GM23338 (cell line): ENCODE measurements at regions not wholly inside any gene's neighbourhood (a gene's known extent, or its start where the extent isn't known, plus 50 kb on each side); places are given as distances from the start of the nearest gene placed in this dataset.

Experiments
- ATAC-seq: fragments of 200-7000 bp; cut with Tn5 transposase; 3 replicates; pipeline ENCODE4 v1.9.1; 2020
- DNase-seq: peaks from one replicate; pipeline ENCODE4 v3.0.0-alpha.2; 2015; ENCODE audit warnings: low spot score
- H2AFZ ChIP-seq: fragments of 200-600 bp; sonication (generic); 2 replicates; pipeline ENCODE4 v1.8.0; 2016; ENCODE audit warnings: antibody characterized with exemption, mild to moderate bottlenecking, moderate library complexity
- H3F3A ChIP-seq: fragments of 200-600 bp; sonication (generic); replicated peaks from 2 replicates; pipeline ENCODE4 v1.8.0; 2017; ENCODE audit warnings: antibody characterized with exemption, mixed run types, low read depth
- H3K27ac ChIP-seq: fragments of 200-600 bp; sonication (generic); 2 replicates; pipeline ENCODE4 v1.6.1; 2016; ENCODE audit warnings: low read depth
- H3K27me3 ChIP-seq: fragments of 200-600 bp; sonication (generic); 2 replicates; pipeline ENCODE4 v1.8.0; 2016; ENCODE audit warnings: mild to moderate bottlenecking, mixed run types, moderate library complexity; ENCODE audit not compliant: insufficient read depth
- H3K36me3 ChIP-seq: fragments of 200-600 bp; sonication (generic); 2 replicates; pipeline ENCODE4 v1.8.0; 2016; ENCODE audit warnings: mild to moderate bottlenecking; ENCODE audit not compliant: insufficient read depth
- H3K4me1 ChIP-seq: fragments of 200-600 bp; sonication (generic); 2 replicates; pipeline ENCODE4 v1.8.0; 2016; ENCODE audit warnings: mild to moderate bottlenecking, moderate library complexity; ENCODE audit not compliant: insufficient read depth
- H3K4me2 ChIP-seq: fragments of 200-600 bp; sonication (generic); 2 replicates; pipeline ENCODE4 v1.7.1; 2017; ENCODE audit warnings: mixed run types
- H3K4me3 ChIP-seq: fragments of 200-600 bp; sonication (generic); 2 replicates; pipeline ENCODE4 v1.6.1; 2016; ENCODE audit warnings: mixed run types
- H3K79me2 ChIP-seq: fragments of 200-600 bp; sonication (generic); replicated peaks from 2 replicates; pipeline ENCODE4 v1.8.0; 2017; ENCODE audit warnings: mild to moderate bottlenecking; ENCODE audit not compliant: insufficient read depth
- H3K9me2 ChIP-seq: fragments of 200-600 bp; sonication (generic); 2 replicates; pipeline ENCODE4 v1.8.0; 2017; ENCODE audit not compliant: insufficient read depth
- H4K20me1 ChIP-seq: fragments of 200-600 bp; sonication (generic); replicated peaks from 2 replicates; pipeline ENCODE4 v1.8.0; 2017; ENCODE audit warnings: mild to moderate bottlenecking; ENCODE audit not compliant: insufficient read depth
- H3K27ac Mint-ChIP-seq: 2 replicates; pipeline ENCODE4 v1.8.0; 2020; ENCODE audit warnings: inconsistent platforms, mild to moderate bottlenecking, moderate library complexity, mixed read lengths
- H3K27me3 Mint-ChIP-seq: 3 replicates; pipeline ENCODE4 v1.8.0; 2022; ENCODE audit warnings: low read depth, mild to moderate bottlenecking, moderate library complexity, mixed read lengths, inconsistent platforms; ENCODE audit not compliant: insufficient read depth, poor library complexity
- H3K36me3 Mint-ChIP-seq: 3 replicates; pipeline ENCODE4 v1.8.0; 2021; ENCODE audit warnings: low read depth, mild to moderate bottlenecking, inconsistent platforms, moderate library complexity, mixed read lengths
- H3K4me1 Mint-ChIP-seq: 3 replicates; pipeline ENCODE4 v1.8.0; 2020; ENCODE audit warnings: mild to moderate bottlenecking, inconsistent platforms, mixed read lengths
- H3K4me3 Mint-ChIP-seq: 3 replicates; pipeline ENCODE4 v1.8.0; 2021; ENCODE audit warnings: moderate library complexity, mild to moderate bottlenecking, inconsistent platforms, mixed read lengths
- H3K9me3 Mint-ChIP-seq: 3 replicates; pipeline ENCODE4 v1.8.0; 2020; ENCODE audit warnings: moderate library complexity, mild to moderate bottlenecking, inconsistent platforms, mixed read lengths
- CREB1 ChIP-seq: fragments of 250-450 bp; sonication (Bioruptor Pico); IDR thresholded peaks from 2 replicates; pipeline ENCODE4 v1.5.0; 2020; ENCODE audit warnings: low read depth, mild to moderate bottlenecking, moderate library complexity
- JUNB ChIP-seq: IDR thresholded peaks from one replicate; pipeline ENCODE4 v1.6.1; 2016; ENCODE audit warnings: antibody characterized with exemption; ENCODE audit not compliant: unreplicated experiment
- POLR2AphosphoS5 ChIP-seq: IDR thresholded peaks from 2 replicates; pipeline ENCODE4 v1.6.1; 2016; ENCODE audit warnings: antibody characterized with exemption, low read depth
- ZNF462 ChIP-seq: fragments of 250-450 bp; sonication (Bioruptor Pico); IDR thresholded peaks from 2 replicates; pipeline ENCODE4 v1.5.0; 2020; ENCODE audit warnings: mild to moderate bottlenecking, moderate library complexity

- Histone ChIP-seq H3K27ac (no peak overlapping the region), H3K4me2 (no peak overlapping the region), H3K4me3 (no peak overlapping the region), H4K20me1 (no peaks in the 10 kb centered on the region; the same call in 1 of the 2 replicates), H2AFZ (no peak overlapping the region), H3F3A (no peaks in the 10 kb centered on the region), H3K79me2 (no peaks in the 10 kb centered on the region), H3K27me3 (no peaks in the 10 kb centered on the region), H3K4me1 (no peaks in the 10 kb centered on the region), H3K36me3 (no peaks in the 10 kb centered on the region), H3K9me2 (no peaks in the 10 kb centered on the region)
- no peak overlapping the region for H3K27ac Mint-ChIP-seq
- H3K4me3 Mint-ChIP-seq: no peak overlapping the region
- H3K4me1 Mint-ChIP-seq: peaks cover 4% of the 10 kb centered on the region
- ATAC-seq (no peak), DNase-seq (no peak)
- no peaks in the 10 kb centered on the region for H3K36me3 Mint-ChIP-seq
- H3K9me3 Mint-ChIP-seq: no peaks in the 10 kb centered on the region; the same call in 2 of the 3 replicates
- peaks cover 9% of the 10 kb centered on the region for H3K27me3 Mint-ChIP-seq
- TF ChIP-seq ZNF462 (CRISPR knock-in tag) (no peak), CREB1 (CRISPR knock-in tag) (no peak), POLR2AphosphoS5 (no peak)
Observed at GRCh38 chr1:29651246-29651645, 414.9 kb downstream of the PTPRU start.

GRCh38 chr1:29650476-29650875 is 414.2 kb downstream of the PTPRU start:
- no peak overlapping the region for H3K27ac Mint-ChIP-seq
- Histone ChIP-seq H3K27ac (no peak overlapping the region), H2AFZ (no peak overlapping the region), H3K9me2 (no peaks in the 10 kb centered on the region), H3K4me1 (no peaks in the 10 kb centered on the region), H4K20me1 (no peaks in the 10 kb centered on the region; the same call in 1 of the 2 replicates), H3K27me3 (no peaks in the 10 kb centered on the region), H3K4me2 (no peak overlapping the region), H3K4me3 (no peak overlapping the region), H3K79me2 (no peaks in the 10 kb centered on the region), H3F3A (no peaks in the 10 kb centered on the region), H3K36me3 (no peaks in the 10 kb centered on the region)
- no peak for DNase-seq
- no peak for ATAC-seq
- no peak overlapping the region for H3K4me3 Mint-ChIP-seq
- H3K36me3 Mint-ChIP-seq: no peaks in the 10 kb centered on the region
- H3K4me1 Mint-ChIP-seq: peaks cover 1% of the 10 kb centered on the region; the same call in 2 of the 3 replicates
- no peak for TF ChIP-seq JUNB
- no peak for TF ChIP-seq CREB1 (CRISPR knock-in tag)
- H3K9me3 Mint-ChIP-seq: no peaks in the 10 kb centered on the region; the same call in 2 of the 3 replicates
- peaks cover 5% of the 10 kb centered on the region for H3K27me3 Mint-ChIP-seq
